ENCODE measurements at regions not wholly inside any gene's neighbourhood (a gene's known extent, or its start where the extent isn't known, plus 50 kb on each side); places are given as distances from the start of the nearest gene placed in this dataset.

- no peak for TF ChIP-seq HNF1A (IDR thresholded peaks at IDR 0.05; ENCODE audit: low read depth)
- no peak for TF ChIP-seq HNF1A (CRISPR knock-in tag; IDR thresholded peaks at IDR 0.05; ENCODE audit: borderline replicate concordance)
- no peak for TF ChIP-seq NFE2 (CRISPR knock-in tag; IDR thresholded peaks at IDR 0.05)
- TF ChIP-seq ZNF431 (CRISPR knock-in tag; IDR thresholded peaks at IDR 0.05; ENCODE audit: borderline replicate concordance, low read depth), result no peak
- no peak for TF ChIP-seq ZNF781 (CRISPR knock-in tag; IDR thresholded peaks at IDR 0.05; ENCODE audit: borderline replicate concordance, not compliant biosample characterization)
- TF ChIP-seq FOXA1 (IDR thresholded peaks at IDR 0.05), result no peak
- 0 out of 2 replicates have a peak, but pooled peaks have one; percentile 6 for TF ChIP-seq FOXA1 (CRISPR knock-in tag; IDR thresholded peaks at IDR 0.05)
- no peak for TF ChIP-seq CENPX (CRISPR knock-in tag; IDR thresholded peaks at IDR 0.05)
- no peak for TF ChIP-seq TAF1 (CRISPR knock-in tag; IDR thresholded peaks at IDR 0.05)
- no peak for TF ChIP-seq MEIS2 (CRISPR knock-in tag; IDR thresholded peaks at IDR 0.05)
- no peak for TF ChIP-seq ZNF274 (CRISPR knock-in tag; IDR thresholded peaks at IDR 0.05)
- TF ChIP-seq ZKSCAN5 (CRISPR knock-in tag; IDR thresholded peaks at IDR 0.05), result no peak
- TF ChIP-seq TBP (CRISPR knock-in tag; IDR thresholded peaks at IDR 0.05), result no peak
- TF ChIP-seq HDAC2 (CRISPR knock-in tag; IDR thresholded peaks at IDR 0.05), result no peak
- TF ChIP-seq CEBPB (IDR thresholded peaks at IDR 0.05; ENCODE audit: borderline replicate concordance, low read depth, low read length), result peak; percentile 81
- peak; percentile 45; the same call in 1 of the 2 replicates for TF ChIP-seq CEBPG (CRISPR knock-in tag; IDR thresholded peaks at IDR 0.05)
- no peak for TF ChIP-seq ZNF775 (CRISPR knock-in tag; IDR thresholded peaks at IDR 0.05; ENCODE audit: borderline replicate concordance)
- TF ChIP-seq ZNF639 (CRISPR knock-in tag; conservative IDR thresholded peaks at IDR 0.05), result no peak
- TF ChIP-seq ZHX1 (CRISPR knock-in tag; IDR thresholded peaks at IDR 0.05; ENCODE audit: low read depth), result no peak
- no peak for TF ChIP-seq ZFP36L1 (CRISPR knock-in tag; IDR thresholded peaks at IDR 0.05)
- TF ChIP-seq ZNF101 (CRISPR knock-in tag; IDR thresholded peaks at IDR 0.05; ENCODE audit: borderline replicate concordance, low read depth), result no peak
- TF ChIP-seq SYNCRIP (IDR thresholded peaks at IDR 0.05; ENCODE audit: insufficient read depth, low read depth, low read length), result no peak
- no peak for TF ChIP-seq POGK (CRISPR knock-in tag; conservative IDR thresholded peaks at IDR 0.05)
Measured at GRCh38 chr6:153767127-153767526, 271.9 kb upstream of the OPRM1 start (continued).
